Endothelial cell of umbilical vein (primary cell): ENCODE measurements at regions not wholly inside any gene's neighbourhood (a gene's known extent, or its start where the extent isn't known, plus 50 kb on each side); places are given as distances from the start of the nearest gene placed in this dataset.

Source experiments
- BruUV-seq: library from RNA; stranded (reverse); fragments of 400-500 nt; replicated peaks from 2 replicates; lab custom pipeline; 2021; lab: Mats Ljungman, UMichigan
- CTCF ChIA-PET: fragments of 300-600, 350-600 bp; sonication (Branson Sonifier 250); formaldehyde crosslinking; loops from one replicate; lab custom pipeline; 2021; ENCODE audit warnings: antibody characterized with exemption, inconsistent platforms; lab: Charles Lee
- POLR2A ChIA-PET: fragments of 300-600, 350-600 bp; sonication (Branson Sonifier 250); formaldehyde crosslinking; loops from one replicate; lab custom pipeline; 2021; ENCODE audit warnings: antibody characterized with exemption, inconsistent platforms; lab: Charles Lee
- DNase-seq: peaks from one replicate; pipeline ENCODE4 v3.0.0-alpha.2; 2011; ENCODE audit warnings: low read depth, low spot score
- FAIRE-seq: peaks from 2 replicates; lab custom pipeline; 2011; peaks lifted over from hg19 to GRCh38; lab: Jason Lieb, UNC
- H2AFZ ChIP-seq: 2 replicates; pipeline ENCODE4 v1.6.0; 2012; ENCODE audit warnings: low read depth, low read length, control low read depth, inconsistent platforms
- H3K27ac ChIP-seq: 2 replicates; pipeline ENCODE4 v1.5.1; 2011; ENCODE audit warnings: low read depth, mild to moderate bottlenecking, control low read depth, low read length, moderate library complexity; ENCODE audit not compliant: insufficient read depth
- H3K27me3 ChIP-seq, 2 experiments: 2 replicates each; pipeline versions ENCODE4 v1.6.0 to v1.6.1; 2011; ENCODE audit warnings: low read length in 2 of 2, mixed read lengths in 1 of 2; ENCODE audit not compliant: control insufficient read depth in 2 of 2, insufficient read depth in 2 of 2
- H3K36me3 ChIP-seq, 2 experiments: 2 replicates in 1 of 2; 3 replicates in 1 of 2; pipeline ENCODE4 v1.5.1; 2011; ENCODE audit warnings: low read length in 2 of 2, mild to moderate bottlenecking in 1 of 2, moderate library complexity in 1 of 2; ENCODE audit not compliant: control insufficient read depth in 2 of 2, insufficient read depth in 2 of 2; ENCODE audit errors: extremely low read depth in 1 of 2
- H3K4me1 ChIP-seq: 3 replicates; pipeline ENCODE4 v1.5.1; 2011; ENCODE audit warnings: mild to moderate bottlenecking, low read length; ENCODE audit not compliant: control insufficient read depth, insufficient read depth; ENCODE audit errors: extremely low read depth
- H3K4me2 ChIP-seq: 2 replicates; pipeline ENCODE4 v1.6.1; 2011; ENCODE audit warnings: low read length, control low read depth, mixed read lengths; ENCODE audit not compliant: insufficient read depth
- H3K4me3 ChIP-seq, 3 experiments: fragments of 200-600 bp in 1 of 3; sonication (generic), shearing (Covaris generic) in 1 of 3; replicated peaks in 1 of 3; 2 replicates each; pipeline ENCODE4 v1.5.1; 2011 to 2016; ENCODE audit warnings: control low read depth in 3 of 3, low read length in 3 of 3, mild to moderate bottlenecking in 2 of 3, inconsistent platforms in 1 of 3, low read depth in 1 of 3, moderate library complexity in 1 of 3; ENCODE audit not compliant: insufficient read depth in 1 of 3
- H3K79me2 ChIP-seq: 2 replicates; pipeline ENCODE4 v1.6.0; 2012; ENCODE audit warnings: low read length, inconsistent platforms; ENCODE audit not compliant: control insufficient read depth, insufficient read depth
- H3K9ac ChIP-seq: replicated peaks from 2 replicates; pipeline ENCODE3; 2011; ENCODE audit warnings: low read length, control low read depth; ENCODE audit not compliant: insufficient read depth; ENCODE audit errors: extremely low read depth
- H3K9me1 ChIP-seq: replicated peaks from 3 replicates; pipeline ENCODE4 v1.6.0; 2011; ENCODE audit warnings: mild to moderate bottlenecking, low read length; ENCODE audit not compliant: control insufficient read depth, insufficient read depth; ENCODE audit errors: extremely low read depth
- H3K9me3 ChIP-seq: replicated peaks from 2 replicates; pipeline ENCODE4 v1.5.1; 2012; ENCODE audit warnings: low read length, inconsistent platforms; ENCODE audit not compliant: control insufficient read depth, insufficient read depth
- H4K20me1 ChIP-seq: replicated peaks from 2 replicates; pipeline ENCODE3; 2011; ENCODE audit warnings: mild to moderate bottlenecking, low read length; ENCODE audit not compliant: control insufficient read depth, insufficient read depth; ENCODE audit errors: extremely low read depth
- EZH2 ChIP-seq: IDR thresholded peaks from 2 replicates; pipeline ENCODE4 v1.6.1; 2012; ENCODE audit warnings: borderline replicate concordance, low read depth, mild to moderate bottlenecking, moderate library complexity, low read length, inconsistent platforms; ENCODE audit not compliant: severe bottlenecking
- FOS ChIP-seq: IDR thresholded peaks from 2 replicates; pipeline ENCODE4 v1.6.1; 2011; ENCODE audit warnings: mild to moderate bottlenecking, low read length, moderate library complexity, borderline replicate concordance; ENCODE audit not compliant: insufficient read depth
- GATA2 ChIP-seq: IDR thresholded peaks from 2 replicates; pipeline ENCODE4 v1.7.0; 2011; ENCODE audit warnings: low read depth, mild to moderate bottlenecking, moderate library complexity, mixed read lengths, low read length; ENCODE audit not compliant: insufficient read length, insufficient read depth
- JUN ChIP-seq: IDR thresholded peaks from 2 replicates; pipeline ENCODE4 v1.6.1; 2011; ENCODE audit warnings: borderline replicate concordance, low read depth; ENCODE audit not compliant: insufficient read length, insufficient read depth
- MYC ChIP-seq: IDR thresholded peaks from one replicate; pipeline ENCODE4 v1.6.1; 2011; ENCODE audit warnings: mild to moderate bottlenecking, low read depth, low read length
- POLR2A ChIP-seq: IDR thresholded peaks from 2 replicates; pipeline ENCODE4 v1.6.1; 2012; ENCODE audit warnings: low read depth, mild to moderate bottlenecking, control low read depth, low read length
- POLR2AphosphoS5 ChIP-seq: IDR thresholded peaks from 2 replicates; pipeline ENCODE4 v1.6.1; 2012; ENCODE audit warnings: low read depth, mild to moderate bottlenecking, control low read depth, low read length, moderate library complexity; ENCODE audit not compliant: insufficient read depth
- dilution Hi-C: fragments of 300-500 bp; cut with MboI; formaldehyde crosslinking; loops from one replicate; pipeline ENCODE4 v1.15.0; 2019; ENCODE audit warnings: low sequenced_read_pairs; ENCODE audit not compliant: extremely low pct_ligation_motif_present
- intact Hi-C: fragments of 100-400 bp; cut with micrococcal nuclease; formaldehyde crosslinking; loops from one replicate; pipeline ENCODE4 v1.10.0; 2022
- TF ChIP-seq, protein P1 (sequence below), 2 donors: IDR thresholded peaks; 1 replicate in 1 of 2; 2 replicates in 1 of 2; pipeline ENCODE4 v1.5.1; 2011; ENCODE audit warnings: low read length in 2 of 2, mild to moderate bottlenecking in 2 of 2, moderate library complexity in 2 of 2, control low read depth in 1 of 2, inconsistent platforms in 1 of 2, low read depth in 1 of 2; ENCODE audit not compliant: insufficient read depth in 1 of 2; ENCODE audit errors: extremely low read depth in 1 of 2
- TF ChIP-seq, protein P2 (sequence below): IDR thresholded peaks from 2 replicates; pipeline ENCODE4 v1.6.1; 2011; ENCODE audit not compliant: insufficient read depth, insufficient read length

DNA sequence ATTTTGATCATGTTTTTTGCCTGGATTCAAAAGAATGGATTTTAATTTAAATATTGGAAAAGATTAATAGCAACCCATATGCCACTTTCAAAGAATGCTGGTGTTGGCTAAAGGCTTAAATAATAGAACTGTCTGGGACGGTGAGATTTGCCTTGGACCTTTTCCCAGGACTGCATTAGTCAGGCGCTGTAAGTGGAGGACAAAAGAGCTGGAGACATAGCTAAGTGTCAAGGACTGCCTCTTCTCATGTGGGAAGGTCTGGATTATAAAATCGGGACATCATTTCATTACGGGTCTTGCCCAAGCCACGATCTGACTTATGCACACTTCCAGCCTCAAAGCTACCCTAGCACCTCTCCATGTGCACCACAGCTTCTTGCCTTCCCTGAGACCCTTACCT lies 458.5 kb upstream of the DEPDC1 start:
- no peaks in the 10 kb centered on the region for H3K27me3 ChIP-seq
- no peak overlapping the region for H3K4me2 ChIP-seq
- H3K9ac ChIP-seq = no peak overlapping the region
- POLR2A ChIA-PET = no interaction called here
- no peaks in the 10 kb centered on the region for H4K20me1 ChIP-seq
- no peaks in the 10 kb centered on the region for H3K9me3 ChIP-seq
- intact Hi-C loops (no loop called here), dilution Hi-C loops (no loop called here)
- FAIRE-seq (no peak), DNase-seq (no peak)
- BruUV-seq = no TSS peak
- H3K4me3 ChIP-seq = no peak overlapping the region
- no peaks in the 10 kb centered on the region for H3K36me3 ChIP-seq
- H3K9me1 ChIP-seq = no peaks in the 10 kb centered on the region
- H3K79me2 ChIP-seq = no peaks in the 10 kb centered on the region
- CTCF ChIA-PET = no interaction called here
- no peaks in the 10 kb centered on the region for H3K4me1 ChIP-seq
- H2AFZ ChIP-seq = no peak overlapping the region
- TF ChIP-seq, protein P1, sequence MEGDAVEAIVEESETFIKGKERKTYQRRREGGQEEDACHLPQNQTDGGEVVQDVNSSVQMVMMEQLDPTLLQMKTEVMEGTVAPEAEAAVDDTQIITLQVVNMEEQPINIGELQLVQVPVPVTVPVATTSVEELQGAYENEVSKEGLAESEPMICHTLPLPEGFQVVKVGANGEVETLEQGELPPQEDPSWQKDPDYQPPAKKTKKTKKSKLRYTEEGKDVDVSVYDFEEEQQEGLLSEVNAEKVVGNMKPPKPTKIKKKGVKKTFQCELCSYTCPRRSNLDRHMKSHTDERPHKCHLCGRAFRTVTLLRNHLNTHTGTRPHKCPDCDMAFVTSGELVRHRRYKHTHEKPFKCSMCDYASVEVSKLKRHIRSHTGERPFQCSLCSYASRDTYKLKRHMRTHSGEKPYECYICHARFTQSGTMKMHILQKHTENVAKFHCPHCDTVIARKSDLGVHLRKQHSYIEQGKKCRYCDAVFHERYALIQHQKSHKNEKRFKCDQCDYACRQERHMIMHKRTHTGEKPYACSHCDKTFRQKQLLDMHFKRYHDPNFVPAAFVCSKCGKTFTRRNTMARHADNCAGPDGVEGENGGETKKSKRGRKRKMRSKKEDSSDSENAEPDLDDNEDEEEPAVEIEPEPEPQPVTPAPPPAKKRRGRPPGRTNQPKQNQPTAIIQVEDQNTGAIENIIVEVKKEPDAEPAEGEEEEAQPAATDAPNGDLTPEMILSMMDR (IDR thresholded peaks at IDR 0.05; ENCODE audit: extremely low read depth in 1 of 2, insufficient read depth in 1 of 2, low read depth in 1 of 2, low read length in 2 of 2) = no peak
- TF ChIP-seq, protein P2, sequence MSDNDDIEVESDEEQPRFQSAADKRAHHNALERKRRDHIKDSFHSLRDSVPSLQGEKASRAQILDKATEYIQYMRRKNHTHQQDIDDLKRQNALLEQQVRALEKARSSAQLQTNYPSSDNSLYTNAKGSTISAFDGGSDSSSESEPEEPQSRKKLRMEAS = no peak
- no peak for TF ChIP-seq GATA2
- no peak for TF ChIP-seq FOS
- no peak for TF ChIP-seq MYC
- no peak for TF ChIP-seq POLR2AphosphoS5
- no peak for TF ChIP-seq POLR2A
- TF ChIP-seq EZH2 = no peak
- TF ChIP-seq JUN = no peak
- H3K27ac ChIP-seq = no peak overlapping the region
